ENCODE measurements at regions not wholly inside any gene's neighbourhood (a gene's known extent, or its start where the extent isn't known, plus 50 kb on each side); places are given as distances from the start of the nearest gene placed in this dataset.

DNA sequence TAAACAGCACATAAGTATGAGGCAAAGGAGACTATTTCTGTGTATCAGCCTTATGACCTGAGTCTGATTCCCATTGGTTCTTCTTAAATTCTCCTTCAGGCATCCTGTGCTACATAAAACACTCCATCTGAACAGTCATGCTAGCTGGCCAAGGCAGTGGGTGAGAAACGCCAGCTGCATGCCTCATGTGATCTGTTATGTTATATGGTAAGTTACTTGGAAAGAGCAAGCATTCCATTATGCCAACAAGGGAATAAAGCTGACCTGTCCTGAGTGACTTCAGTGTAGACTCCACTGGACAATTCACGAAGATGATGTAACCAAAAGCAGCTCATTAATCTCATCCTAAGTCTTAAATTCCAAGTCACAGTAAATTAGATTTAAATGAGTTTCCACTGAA, 216.5 kb upstream of the FN1 start:
- Histone ChIP-seq H3K27ac (ENCODE audit: low read length) (no peak overlapping the region), H3K4me1 (ENCODE audit: control insufficient read depth, insufficient read depth, low read length) (no peaks in the 10 kb centered on the region), H3K36me3 (ENCODE audit: control insufficient read depth, insufficient read depth, low read length) (no peaks in the 10 kb centered on the region), H3K9me3 (ENCODE audit: control insufficient read depth, insufficient read depth, low read length) (no peaks in the 10 kb centered on the region), H3K27me3 (ENCODE audit: control insufficient read depth, insufficient read depth, low read length) (no peaks in the 10 kb centered on the region), H3K4me3 (ENCODE audit: low read length) (no peak overlapping the region)
- H3K36me3 Mint-ChIP-seq: no peaks in the 10 kb centered on the region
- no peak overlapping the region for H3K4me3 Mint-ChIP-seq
- ATAC-seq (no peak), DNase-seq (no peak)
- H3K9me3 Mint-ChIP-seq: no peaks in the 10 kb centered on the region
- WGBS (ENCODE audit: insufficient coverage): 80% methylated on average over 2 of the region's 2 CpGs
- no peak overlapping the region for H3K27ac Mint-ChIP-seq
- H3K27me3 Mint-ChIP-seq (ENCODE audit: low read depth in 2 of 2): peaks cover 0 to 12% of the 10 kb centered on the region in 2 donors
- H3K4me1 Mint-ChIP-seq: no peaks in the 10 kb centered on the region
- intact Hi-C loops (cut with micrococcal nuclease): no loop called here
- TF ChIP-seq CTCF (IDR thresholded peaks at IDR 0.05): no peak

- Mint-ChIP-seq H3K4me3 (no peak overlapping the region), H3K27me3 (ENCODE audit: low read depth in 2 of 2) (peaks cover 0 to 12% of the 10 kb centered on the region in 2 donors), H3K4me1 (no peaks in the 10 kb centered on the region), H3K9me3 (no peaks in the 10 kb centered on the region), H3K27ac (no peak overlapping the region), H3K36me3 (no peaks in the 10 kb centered on the region)
- Histone ChIP-seq H3K27ac (ENCODE audit: low read length) (no peak overlapping the region), H3K27me3 (ENCODE audit: control insufficient read depth, insufficient read depth, low read length) (no peaks in the 10 kb centered on the region), H3K4me3 (ENCODE audit: low read length) (no peak overlapping the region), H3K9me3 (ENCODE audit: control insufficient read depth, insufficient read depth, low read length) (no peaks in the 10 kb centered on the region), H3K4me1 (ENCODE audit: control insufficient read depth, insufficient read depth, low read length) (no peaks in the 10 kb centered on the region), H3K36me3 (ENCODE audit: control insufficient read depth, insufficient read depth, low read length) (no peaks in the 10 kb centered on the region)
- 87% methylated on average over 4 of the region's 4 CpGs for WGBS (ENCODE audit: insufficient coverage)
- TF ChIP-seq CTCF (IDR thresholded peaks at IDR 0.05): no peak
- intact Hi-C loops (cut with micrococcal nuclease): no loop called here
- no peak for ATAC-seq
- no peak for DNase-seq
Observed at GRCh38 chr2:215651412-215651811, 215.5 kb upstream of the FN1 start.

GRCh38 chr2:215644233-215644897, 208.5 kb upstream of the FN1 start:
- Histone ChIP-seq H3K36me3 (ENCODE audit: control insufficient read depth, insufficient read depth, low read length) (no peaks in the 10 kb centered on the region), H3K27me3 (ENCODE audit: control insufficient read depth, insufficient read depth, low read length) (no peaks in the 10 kb centered on the region), H3K27ac (ENCODE audit: low read length) (no peak overlapping the region), H3K4me3 (ENCODE audit: low read length) (no peak overlapping the region), H3K9me3 (ENCODE audit: control insufficient read depth, insufficient read depth, low read length) (no peaks in the 10 kb centered on the region), H3K4me1 (ENCODE audit: control insufficient read depth, insufficient read depth, low read length) (no peaks in the 10 kb centered on the region)
- intact Hi-C loops (cut with micrococcal nuclease): no loop called here
- Mint-ChIP-seq H3K27ac (no peak overlapping the region), H3K36me3 (no peaks in the 10 kb centered on the region), H3K4me3 (no peak overlapping the region), H3K9me3 (no peaks in the 10 kb centered on the region), H3K27me3 (ENCODE audit: low read depth in 2 of 2) (peaks cover 0 to 6% of the 10 kb centered on the region in 2 donors), H3K4me1 (no peaks in the 10 kb centered on the region)
- WGBS (ENCODE audit: insufficient coverage): 82% methylated on average over 5 of the region's 7 CpGs
- no peak for DNase-seq
- TF ChIP-seq CTCF (IDR thresholded peaks at IDR 0.05): no peak
- no peak for ATAC-seq

- DNase-seq: no peak
- H3K36me3 Mint-ChIP-seq: peaks cover 7% of the 10 kb centered on the region
- H3K9me3 Mint-ChIP-seq: peaks cover 5 to 6% of the 10 kb centered on the region in 2 donors
- H3K36me3 ChIP-seq (ENCODE audit: control insufficient read depth, insufficient read depth, low read length): no peaks in the 10 kb centered on the region
- peaks cover 2% of the 10 kb centered on the region for H3K27me3 ChIP-seq (ENCODE audit: control insufficient read depth, insufficient read depth, low read length)
- H3K9me3 ChIP-seq (ENCODE audit: control insufficient read depth, insufficient read depth, low read length): no peaks in the 10 kb centered on the region
- no peaks in the 10 kb centered on the region for H3K4me1 ChIP-seq (ENCODE audit: control insufficient read depth, insufficient read depth, low read length)
- no peak for TF ChIP-seq CTCF (IDR thresholded peaks at IDR 0.05)
- H3K27me3 Mint-ChIP-seq (ENCODE audit: low read depth in 2 of 2): peaks cover 0 to 11% of the 10 kb centered on the region in 2 donors
- no peak overlapping the region for H3K27ac ChIP-seq (ENCODE audit: low read length)
- no peak overlapping the region for H3K27ac Mint-ChIP-seq
- no peak overlapping the region for H3K4me3 Mint-ChIP-seq
- no peaks in the 10 kb centered on the region for H3K4me1 Mint-ChIP-seq
- ATAC-seq: no peak
- intact Hi-C loops (cut with micrococcal nuclease): no loop called here
- no peak overlapping the region for H3K4me3 ChIP-seq (ENCODE audit: low read length)
Observed at GRCh38 chr2:215638687-215639086, 202.8 kb upstream of the FN1 start.

All from natural killer cell (primary cell).